HG02973 (cell line): ENCODE measurements at regions not wholly inside any gene's neighbourhood (a gene's known extent, or its start where the extent isn't known, plus 50 kb on each side); places are given as distances from the start of the nearest gene placed in this dataset.
"Not testable (repeated sequence)": the region's sequence is repeated elsewhere in the genome, so short reads cannot be mapped to it uniquely, and the experiment has no call there.

ENCODE experiments used
- ATAC-seq: cut with Tn5 transposase; IDR thresholded peaks from one replicate; pipeline ENCODE4 v1.9.1; 2021; ENCODE audit warnings: moderate library complexity; ENCODE audit not compliant: unreplicated experiment

DNA sequence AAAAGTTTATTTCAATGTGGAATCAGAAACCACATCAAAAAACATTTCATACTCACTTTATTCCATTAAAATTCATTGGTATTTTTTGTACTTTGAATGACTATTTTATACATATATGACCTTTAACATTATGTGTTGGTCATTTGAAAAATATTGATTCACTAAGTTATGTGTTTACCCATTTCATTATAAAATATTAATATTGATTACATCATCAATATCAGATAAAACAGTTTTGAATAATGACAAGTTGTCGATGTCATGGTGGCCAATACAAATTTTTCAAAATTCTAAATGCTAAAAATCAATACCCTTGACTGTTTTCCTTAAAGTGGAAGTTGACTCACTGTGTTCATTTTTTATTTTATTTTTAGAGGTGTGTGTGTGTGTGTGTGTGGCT, 239.7 kb upstream of the ROBO1 start:
- no peak for ATAC-seq

DNA sequence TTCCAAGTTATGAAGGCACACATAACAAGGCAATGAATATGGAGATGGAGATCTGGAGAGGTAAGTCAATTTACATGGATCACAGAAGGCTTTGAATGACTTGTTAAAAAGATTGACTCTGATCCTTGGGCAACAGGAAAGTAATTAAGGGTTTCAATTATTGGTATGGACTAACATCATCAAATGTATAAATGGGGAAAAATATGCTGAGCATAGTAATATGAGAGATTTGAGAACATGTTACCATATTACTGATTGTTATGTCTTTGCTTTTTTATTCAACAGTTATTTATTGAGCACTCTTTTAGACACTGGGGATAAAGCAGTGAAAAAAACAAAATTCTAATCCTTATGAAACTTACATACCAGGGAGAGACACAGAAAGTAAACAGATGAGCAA, 238.5 kb upstream of the ROBO1 start:
- no peak for ATAC-seq

DNA sequence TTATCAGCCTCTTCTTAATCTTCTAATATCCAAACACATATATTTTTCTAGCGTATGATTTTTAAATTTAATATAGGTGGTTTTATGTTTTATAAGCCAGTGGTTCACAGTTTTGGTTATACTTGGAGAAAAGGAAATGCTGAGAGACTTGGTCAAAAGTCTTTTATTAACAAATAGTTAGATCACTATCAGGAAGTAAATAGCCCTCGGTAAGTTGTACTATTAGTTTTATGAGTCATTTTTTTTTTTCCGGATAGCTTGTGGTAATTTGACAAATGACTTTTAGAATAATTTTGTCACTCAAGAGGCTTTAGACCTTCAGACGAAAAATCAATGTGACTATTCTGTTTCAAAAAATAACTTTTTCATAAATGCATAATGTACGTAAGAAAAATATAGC, 232.2 kb upstream of the ROBO1 start:
- no peak for ATAC-seq

DNA sequence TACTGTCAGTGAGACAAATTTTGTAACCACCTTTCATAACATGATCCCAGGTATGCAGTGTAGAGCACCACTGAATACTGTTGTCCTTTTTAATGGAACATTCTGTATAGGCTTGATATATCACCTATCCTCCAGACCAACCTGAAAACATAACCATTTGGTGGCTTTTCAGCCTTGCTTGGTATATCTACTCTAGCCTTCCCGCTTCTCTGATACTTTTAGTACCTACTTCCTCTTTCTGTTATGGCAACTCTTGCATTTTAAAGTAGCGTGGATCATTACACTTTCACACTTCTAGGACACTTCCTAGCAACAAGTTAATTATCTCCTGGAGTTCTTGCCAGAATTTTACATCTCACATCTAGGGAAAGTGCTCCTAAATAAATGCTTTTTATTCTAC, 226.6 kb upstream of the ROBO1 start:
- ATAC-seq = no peak

DNA sequence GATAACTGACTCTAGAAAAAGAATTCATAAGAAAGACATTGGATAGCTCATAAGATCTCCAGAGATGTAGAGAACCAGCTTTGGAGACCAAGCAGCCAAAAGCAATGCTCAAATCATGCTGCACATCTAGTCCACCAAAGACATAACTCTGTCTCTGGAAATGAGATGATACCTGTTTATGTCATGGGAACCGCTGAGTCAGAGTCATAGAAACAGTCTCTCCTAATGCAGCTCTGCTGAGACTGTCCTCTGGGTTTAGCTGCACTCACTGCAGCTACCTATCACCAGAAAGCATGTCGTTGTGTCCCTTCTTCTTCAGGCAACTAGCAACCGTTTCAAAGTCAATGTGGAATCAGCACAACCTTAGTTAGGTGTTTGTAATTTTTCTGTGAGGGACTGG, 218.5 kb upstream of the ROBO1 start:
- no peak for ATAC-seq

DNA sequence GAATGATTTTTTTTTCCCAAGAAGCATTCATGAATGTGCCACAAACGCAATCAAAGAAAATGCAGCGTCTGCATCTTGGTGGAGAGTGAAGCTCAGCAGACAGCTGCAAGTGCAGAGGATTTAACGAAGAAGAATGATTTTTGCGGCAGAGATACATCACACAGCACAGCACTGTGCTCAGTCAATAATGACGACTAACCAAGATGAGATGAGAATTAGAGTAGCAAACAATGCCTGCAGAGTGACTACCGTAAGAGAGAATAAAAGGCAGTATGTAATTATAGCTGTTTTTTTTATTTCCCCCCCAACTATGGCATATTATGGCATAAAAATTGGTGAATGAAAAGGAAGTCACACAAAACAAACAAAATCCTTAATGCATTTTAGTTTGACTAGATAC, 218.0 kb upstream of the ROBO1 start:
- no peak for ATAC-seq

DNA sequence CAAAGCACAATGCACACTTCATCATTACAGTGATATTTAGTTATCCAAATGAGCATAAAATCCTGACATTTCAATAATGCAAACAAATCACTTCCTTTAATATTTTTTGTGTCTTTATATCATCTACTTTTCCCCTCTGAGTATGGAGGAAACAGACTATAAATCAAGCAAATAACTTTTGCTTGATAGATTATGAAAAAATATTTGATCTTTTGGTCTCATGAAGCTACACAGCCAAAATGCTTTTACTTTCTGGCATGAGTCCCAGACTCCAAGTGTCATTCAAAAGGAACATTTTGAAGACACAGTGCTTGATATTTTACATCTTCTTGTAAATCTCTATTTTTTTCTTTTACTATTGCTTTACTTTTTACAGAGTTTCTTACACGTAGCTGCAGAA, 215.3 kb upstream of the ROBO1 start:
- no peak for ATAC-seq

DNA sequence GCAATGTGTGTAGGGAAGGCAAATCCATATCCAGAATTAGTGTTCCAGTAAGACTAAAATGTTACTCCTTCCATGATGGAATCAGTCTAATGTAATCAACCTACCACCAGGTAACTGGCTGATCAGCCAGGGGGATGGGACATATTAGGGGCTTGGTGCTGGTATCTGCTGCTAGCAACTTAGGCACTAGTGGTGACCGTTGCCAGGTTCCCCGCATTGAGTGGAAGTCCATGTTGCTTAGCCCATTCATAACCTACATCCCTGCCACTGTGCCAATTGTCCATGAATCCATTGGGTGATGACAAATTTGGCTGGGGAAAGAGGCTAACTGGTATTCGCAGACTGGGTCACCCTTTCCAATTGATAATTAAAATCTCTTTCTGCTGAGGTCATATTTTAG, 212.2 kb upstream of the ROBO1 start:
- no peak for ATAC-seq

DNA sequence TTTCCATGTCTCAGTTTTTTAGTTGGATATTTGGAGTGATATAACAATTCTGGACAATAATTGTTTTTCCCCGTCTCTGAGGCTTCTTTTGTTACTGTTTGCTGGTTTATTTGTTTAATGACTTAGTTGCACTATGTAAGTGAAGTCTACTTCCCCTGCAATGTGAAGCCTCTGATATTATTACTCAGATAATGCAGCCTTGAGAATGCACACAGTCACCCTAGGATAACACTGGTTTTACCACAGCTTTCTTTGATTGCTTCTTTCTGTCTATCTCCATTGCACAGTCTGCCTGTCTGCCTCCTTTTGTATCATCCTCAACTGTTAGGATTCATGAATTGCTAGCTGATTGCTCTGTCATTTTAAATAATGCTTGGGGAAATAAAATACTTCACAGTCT, 208.7 kb upstream of the ROBO1 start:
- no peak for ATAC-seq

DNA sequence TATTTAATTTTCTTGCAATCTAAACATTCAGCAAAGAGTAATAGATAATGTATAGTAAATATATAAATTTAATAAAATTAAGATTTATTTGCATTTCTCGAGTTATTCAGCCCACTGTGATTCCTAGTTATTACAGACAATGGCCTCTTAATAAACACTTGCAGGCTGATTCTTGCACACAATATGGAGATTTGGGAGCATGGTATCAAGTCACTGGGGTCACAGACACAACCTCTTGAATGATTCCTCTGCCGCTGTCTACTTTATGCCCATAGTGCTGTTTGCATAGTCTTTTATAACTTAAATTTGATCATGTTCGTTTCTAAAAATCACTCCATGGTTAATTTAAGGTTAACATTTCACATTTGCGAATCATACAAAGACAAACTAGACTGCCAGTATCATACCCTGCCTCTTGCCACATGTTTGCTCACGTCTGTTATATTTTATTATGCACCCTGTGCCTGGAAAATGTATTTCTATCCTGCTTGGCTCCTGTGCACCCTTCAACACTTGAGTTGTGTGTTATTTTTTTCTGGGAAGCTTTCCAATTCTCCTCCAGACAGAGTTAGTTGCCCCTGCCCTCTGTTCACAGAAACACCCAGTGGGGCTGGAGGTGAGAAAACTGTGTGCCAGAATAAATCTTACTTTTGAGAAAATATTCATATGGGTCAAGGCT, 206.3 kb upstream of the ROBO1 start:
- ATAC-seq = no peak

DNA sequence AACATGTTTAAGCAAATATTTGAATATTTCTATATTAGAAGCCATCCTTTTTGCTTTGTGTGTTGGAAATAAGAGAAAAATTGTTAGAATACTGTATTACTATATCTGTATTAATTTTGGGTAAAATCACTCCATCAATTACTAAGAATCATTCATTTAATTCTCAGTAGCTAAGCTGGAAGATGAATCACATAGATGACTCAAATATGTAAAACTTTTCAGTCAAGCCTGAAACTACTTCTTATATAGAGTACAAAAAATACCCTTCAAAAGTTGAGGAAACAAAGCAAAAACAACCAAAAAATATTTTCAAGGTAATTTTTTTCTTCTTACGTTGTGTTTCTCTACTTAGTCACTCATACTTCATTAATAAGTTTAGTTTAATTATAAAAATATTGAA, 205.7 kb upstream of the ROBO1 start:
- ATAC-seq = no peak

DNA sequence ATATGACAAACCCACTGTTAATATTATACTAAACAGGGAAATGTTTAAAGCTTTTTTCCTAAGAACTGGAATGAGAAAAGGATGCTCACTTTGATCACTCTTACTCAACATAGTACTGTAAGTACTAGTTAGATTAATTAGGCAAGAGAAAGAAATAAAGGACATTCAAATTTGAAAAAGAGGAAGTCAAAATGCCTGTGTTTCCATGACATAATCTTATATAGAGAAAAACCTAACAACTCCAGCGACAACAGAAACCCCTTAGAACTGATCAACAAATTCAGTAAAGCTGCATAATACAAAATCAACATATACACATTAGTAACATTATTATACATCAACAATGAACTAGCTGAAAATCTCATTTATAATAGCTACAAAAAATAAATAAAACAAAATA, 200.6 kb upstream of the ROBO1 start:
- no peak for ATAC-seq

DNA sequence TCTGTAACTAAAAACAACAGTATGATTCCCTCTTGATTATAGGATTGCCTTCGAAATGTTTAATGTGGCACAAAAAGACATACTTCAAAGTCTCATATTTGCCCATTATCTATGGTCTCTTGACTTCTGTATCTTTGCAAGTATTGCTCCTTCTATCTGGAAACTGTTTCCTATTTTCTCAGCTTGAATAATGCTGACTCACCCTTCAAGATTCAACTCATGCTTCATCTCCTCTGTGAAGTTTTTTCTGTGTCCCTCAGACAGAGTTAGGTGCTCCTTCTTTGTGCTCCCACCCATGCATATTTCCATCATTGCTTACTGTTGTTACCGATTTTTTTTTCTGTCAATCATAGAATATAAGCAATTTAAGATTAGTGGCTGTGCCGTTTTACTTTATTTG, 192.8 kb upstream of the ROBO1 start:
- no peak for ATAC-seq

DNA sequence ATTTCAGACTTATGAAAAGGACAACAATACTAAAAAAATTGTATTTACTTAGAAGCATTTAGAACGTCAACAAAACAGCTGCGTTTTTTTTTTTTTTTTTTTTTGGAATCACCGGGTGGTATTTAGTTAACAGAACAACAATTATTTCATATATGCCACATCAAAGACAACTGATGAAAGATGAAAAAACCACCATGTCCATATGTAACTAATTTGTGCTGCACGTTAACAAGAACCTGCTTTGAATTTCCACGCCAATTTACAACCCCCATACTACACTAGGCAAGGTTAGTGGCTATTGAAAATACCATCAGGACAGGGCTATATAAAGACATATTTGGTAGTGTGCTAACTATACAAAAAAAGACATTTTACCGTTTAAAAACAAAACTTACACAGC, 189.3 kb upstream of the ROBO1 start:
- no peak for ATAC-seq

DNA sequence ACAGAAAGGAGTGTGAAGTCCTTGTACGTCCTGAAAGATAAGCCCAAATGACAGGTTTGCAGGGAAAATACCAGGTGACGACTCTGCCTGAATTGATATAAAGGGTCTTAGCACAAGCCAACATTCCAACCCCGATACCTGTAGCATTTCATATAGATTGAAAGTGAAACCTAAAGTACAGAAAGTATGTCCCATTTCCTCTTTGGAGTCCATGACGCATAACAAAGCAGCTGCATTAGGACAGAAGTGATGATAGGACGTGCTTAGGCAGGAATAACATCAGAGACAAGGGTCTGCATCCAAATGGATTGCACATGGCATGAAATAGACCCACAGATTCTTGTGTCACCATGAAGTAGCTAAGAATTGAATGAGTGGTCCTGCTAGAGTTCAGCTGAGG, 187.0 kb upstream of the ROBO1 start:
- no peak for ATAC-seq

DNA sequence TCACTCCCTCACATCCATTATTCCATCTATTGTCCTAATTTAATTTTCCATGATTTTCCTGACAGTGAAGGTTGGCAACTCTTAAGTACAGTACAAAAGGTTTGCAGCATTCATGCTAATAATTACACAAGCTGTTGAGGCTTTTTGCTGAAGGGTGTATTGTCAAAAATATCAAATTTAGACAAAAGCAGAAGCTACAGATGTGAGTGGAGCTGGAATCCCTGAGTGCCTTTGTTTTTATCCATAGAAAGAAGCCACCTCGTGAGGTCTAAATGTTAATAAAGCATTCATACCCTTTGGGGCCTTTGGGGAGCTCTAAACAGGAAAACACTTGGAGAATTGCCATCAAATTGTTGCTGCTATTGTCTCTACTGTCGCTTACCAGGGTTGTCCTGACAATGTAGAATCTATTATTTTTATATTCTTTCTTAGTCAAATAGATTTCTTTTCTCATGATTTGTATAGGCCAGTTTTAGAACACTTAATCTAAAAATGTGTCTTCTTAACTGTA, 185.8 kb upstream of the ROBO1 start:
- no peak for ATAC-seq

DNA sequence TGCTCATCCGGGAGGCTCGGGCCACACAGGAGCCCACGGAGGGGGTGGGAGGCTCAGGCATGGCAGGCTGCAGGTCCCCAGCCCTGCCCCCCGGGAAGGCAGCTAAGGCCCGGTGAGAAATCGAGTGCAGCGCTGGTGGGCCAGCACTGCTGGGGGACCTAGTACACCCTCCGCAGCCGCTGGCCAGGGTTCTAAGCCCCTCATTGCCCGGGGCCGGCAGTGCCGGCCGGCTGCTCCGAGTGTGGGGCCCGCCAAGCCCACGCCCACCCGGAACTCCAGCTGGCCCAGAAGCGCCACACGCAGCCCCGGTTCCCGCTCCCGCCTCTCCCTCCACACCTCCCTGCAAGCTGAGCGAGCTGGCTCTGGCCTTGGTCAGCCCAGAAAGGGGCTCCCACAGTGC, 183.6 kb upstream of the ROBO1 start:
- not testable (repeated sequence) for ATAC-seq

DNA sequence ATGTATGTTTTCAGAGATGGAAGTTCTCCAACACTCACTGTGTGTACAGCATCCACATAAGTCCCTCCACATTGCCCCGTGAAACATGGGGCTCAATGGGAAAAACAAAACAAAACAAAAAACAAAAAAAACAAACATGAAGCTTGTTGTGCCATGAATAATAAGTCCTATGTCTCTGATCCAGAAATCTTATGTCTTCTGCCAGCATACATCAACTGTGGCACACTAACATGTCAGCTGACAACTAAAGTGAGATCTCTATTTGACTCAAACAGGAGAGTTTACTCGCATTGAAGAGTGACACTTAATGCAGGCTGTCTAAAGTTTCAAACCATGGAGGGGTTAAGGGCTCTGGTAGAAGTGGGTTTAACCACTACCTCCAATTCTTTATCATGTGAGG, 180.2 kb upstream of the ROBO1 start:
- no peak for ATAC-seq

DNA sequence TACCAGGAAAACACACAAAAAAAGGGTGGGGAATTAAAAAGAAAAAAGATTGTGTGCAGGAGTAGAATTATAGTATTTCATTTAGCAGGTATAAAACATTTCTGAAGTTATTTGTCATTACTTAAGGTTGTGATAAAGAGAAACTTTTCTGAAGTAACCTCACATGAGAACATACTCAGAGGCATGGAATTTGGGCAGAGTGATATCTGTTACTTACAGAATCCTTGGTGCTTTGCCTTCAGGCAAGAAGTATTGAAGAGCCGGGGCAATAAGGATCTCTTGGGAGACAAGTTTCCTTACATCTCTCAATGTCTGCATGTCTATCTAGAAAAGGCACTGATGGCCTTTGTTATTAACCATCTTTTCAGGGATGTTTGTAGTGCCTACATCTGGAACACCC, 179.7 kb upstream of the ROBO1 start:
- ATAC-seq = no peak

DNA sequence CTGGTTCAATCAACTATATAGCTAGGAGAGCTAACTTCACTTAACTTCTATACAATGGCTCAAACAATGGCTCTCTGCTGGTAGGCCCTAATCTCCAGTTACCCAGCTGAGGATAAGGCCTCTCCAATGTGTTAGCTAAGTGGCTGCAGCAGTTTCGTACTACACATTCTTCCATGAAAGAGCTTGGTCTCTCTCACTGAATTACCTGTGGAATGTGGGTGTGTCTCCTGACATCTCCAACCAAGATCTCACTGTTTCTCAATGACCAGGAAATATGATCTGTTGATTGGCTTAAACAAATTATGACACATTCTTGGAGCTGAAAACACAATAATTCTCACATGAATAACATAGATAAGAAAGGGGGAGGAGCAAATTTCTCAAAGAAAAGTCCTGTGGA, 169.8 kb upstream of the ROBO1 start:
- no peak for ATAC-seq

DNA sequence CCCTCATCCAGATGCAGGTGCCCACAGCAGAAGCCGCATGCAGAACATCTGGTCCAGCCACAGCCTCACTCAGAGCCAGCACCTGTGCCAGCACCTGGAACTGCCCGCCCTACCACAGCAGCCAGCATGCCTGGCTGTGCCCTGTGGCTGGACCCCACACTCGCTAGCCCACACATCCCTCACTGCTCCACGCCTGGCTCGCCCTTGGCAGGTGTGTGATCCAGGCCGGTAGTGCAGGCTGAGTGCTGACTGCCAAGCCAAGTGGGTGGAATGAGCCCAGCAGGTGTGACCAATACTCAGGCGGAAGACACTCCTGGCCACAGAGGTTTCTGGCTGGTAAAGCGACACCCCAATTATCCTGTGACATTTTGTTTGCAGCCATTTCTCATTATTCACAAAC, 162.4 kb upstream of the ROBO1 start:
- no peak for ATAC-seq

DNA sequence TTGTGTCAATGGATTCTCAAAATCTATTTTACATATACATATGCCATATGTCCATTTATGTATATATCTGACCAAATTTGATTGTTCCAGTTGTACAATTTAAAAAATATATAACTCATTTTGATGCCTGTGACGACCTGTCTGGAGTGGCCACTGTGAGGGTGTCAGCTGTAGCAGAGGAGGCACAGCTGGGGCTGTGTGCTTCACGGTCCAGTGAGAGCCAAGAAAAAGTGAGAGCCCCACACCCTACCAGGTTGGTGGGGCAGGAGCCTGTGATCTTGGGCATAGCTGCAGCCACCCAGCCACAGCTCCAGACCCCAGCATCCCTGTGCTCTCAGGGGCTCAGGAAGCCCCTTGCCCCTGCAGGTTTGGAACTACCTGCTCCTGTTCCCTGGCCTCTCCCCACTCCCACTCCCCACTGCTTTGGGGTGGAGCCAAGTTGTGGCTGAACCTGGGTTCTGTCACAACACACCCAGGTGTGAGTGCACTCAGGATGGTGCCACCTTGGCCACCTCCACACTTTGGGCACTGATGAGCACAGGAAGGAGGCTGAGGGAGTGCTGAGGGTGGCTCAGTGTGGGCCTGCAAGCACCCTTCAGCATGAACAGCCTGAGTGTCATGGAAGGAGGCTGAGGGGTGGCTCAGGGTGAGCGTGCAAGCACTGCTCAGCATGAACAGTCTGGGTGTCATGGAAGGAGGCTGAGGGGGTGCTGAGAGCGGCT, 161.1 kb upstream of the ROBO1 start:
- ATAC-seq = no peak

DNA sequence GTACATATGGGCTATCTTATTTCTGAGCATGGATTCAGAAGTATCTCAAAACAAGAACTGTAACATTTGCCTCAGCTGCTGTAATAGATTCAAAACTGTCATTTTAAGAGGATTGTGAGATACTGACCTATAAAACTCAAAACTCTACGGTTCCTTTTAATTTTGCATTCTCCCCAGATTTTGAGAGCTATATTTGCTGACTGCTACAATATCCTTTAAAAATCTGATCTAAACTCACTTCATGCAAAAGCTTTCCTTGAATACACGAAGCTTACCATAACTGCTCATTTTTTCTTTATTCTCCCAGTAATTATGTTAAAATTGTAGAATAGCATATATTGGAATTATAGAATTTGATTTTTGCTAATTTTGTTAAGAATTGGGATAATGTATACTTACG, 158.7 kb upstream of the ROBO1 start:
- no peak for ATAC-seq
